ENCODE measurements at regions not wholly inside any gene's neighbourhood (a gene's known extent, or its start where the extent isn't known, plus 50 kb on each side); places are given as distances from the start of the nearest gene placed in this dataset.

GRCh38 chr11:129266536-129266935 lies 74.4 kb upstream of the ARHGAP32 start:
- no peak for DNase-seq (ENCODE audit: low read depth)

DNA sequence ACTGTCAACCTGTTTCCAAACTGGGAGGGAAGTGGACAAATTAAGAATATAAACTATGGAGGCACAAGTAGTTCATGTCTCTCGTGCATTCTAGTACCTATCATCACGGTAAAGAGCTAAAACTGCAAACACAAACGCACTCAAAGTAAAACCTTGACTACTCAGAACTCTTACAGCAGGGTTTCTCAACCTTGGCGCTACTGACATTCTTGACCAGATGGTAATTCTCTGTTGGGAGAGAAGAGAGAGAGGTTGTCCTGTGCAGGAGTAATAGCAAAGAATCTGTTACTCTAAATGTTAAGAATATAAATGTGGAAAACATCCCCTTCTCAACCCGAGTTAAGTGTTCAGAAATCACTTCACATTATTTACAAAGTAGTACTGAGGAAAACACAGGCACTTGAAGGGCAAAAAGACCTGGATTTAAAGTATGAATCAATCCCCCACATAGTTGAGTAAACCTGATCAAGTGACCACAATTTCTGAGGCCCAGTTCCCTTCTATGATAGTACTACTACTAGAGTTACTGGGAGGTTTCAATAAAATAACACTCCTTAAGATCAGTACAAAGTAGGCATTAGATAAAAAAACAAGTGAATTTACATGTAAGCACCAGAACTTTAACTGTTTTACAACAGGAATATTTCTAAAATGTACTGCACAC lies 73.1 kb upstream of the ARHGAP32 start:
- DNase-seq (ENCODE audit: low read depth): no peak

DNA sequence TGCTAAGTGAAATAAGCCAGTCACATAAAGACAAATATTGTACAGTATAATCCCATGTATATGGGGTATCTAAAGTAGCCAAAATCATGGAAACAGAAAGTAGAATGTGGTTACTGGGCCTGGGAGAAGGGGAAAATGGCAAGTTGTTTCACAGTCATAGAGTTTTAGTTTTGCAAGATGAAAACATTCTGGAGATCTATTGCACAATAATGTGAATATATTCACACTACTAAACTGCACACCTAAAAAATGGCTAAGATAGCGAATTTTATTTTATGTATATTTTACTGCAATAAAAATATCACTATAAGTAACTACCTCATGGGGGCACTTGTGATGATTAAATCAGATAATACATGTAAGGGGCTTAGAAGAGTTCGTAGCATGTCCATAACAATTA lies 72.0 kb upstream of the ARHGAP32 start:
- no peak for DNase-seq (ENCODE audit: low read depth)

DNA sequence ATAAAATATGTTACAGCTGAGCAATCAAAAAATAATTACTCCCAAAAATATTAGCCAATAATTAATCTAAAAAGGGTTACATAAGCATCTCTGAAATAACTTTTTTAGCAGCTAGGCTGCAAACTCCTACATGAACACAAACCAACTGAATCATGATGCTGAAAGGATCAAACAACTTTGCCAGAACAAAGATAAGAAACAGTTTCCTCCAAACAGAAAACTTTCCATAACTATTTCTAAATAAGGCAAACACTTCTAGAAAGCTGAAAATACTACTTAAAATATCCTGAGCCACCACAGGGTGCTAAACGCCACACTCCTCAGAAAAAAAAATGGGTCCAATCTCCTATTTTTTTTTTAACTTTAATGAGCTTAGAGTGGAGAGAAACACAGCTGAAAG lies 68.6 kb upstream of the ARHGAP32 start:
- no peak for DNase-seq (ENCODE audit: low read depth)

- no peak for DNase-seq (ENCODE audit: low read depth)
These were observed 67.8 kb upstream of the ARHGAP32 start for GRCh38 chr11:129259931-129260348.

DNA sequence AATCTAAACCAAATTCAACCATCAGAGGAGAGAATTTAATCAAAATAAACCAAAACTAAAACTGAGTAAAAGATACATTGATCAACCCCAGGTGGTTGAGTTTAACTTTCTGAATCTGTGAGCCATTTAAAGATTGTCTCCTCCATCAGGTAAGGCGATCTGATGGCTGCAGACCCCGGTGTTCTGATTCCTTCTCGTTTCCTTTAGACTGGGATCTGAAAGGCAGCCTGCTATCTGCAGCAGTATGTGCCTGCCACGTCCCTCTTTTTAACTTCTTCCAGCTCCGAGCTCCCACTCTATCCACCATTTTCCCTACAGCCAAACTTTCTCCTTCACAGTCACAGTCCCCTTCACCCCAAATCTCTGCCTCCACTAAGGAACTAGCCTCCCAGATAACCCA lies 66.1 kb upstream of the ARHGAP32 start:
- no peak for DNase-seq (ENCODE audit: low read depth)

DNA sequence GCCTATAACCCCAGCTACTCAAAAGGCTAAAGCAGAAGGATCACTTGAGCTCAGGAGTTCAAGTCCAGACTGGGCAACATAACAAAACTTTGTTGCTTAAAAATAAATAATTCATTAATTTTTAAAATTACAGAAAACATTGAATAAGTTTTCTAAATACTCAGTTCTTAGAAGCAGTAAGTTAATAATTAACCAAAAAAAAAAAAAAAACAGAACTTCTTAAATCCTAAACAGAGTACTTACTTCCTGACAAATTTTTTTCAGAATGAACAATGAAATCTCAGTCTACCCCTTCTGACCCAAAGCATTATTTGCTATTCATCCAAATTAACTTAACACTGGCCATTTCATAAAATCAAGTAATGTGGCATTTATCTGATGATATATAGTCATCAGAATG lies 65.4 kb upstream of the ARHGAP32 start:
- DNase-seq (ENCODE audit: low read depth): no peak

- no peak for DNase-seq (ENCODE audit: low read depth)
These were observed 60.5 kb upstream of the ARHGAP32 start for GRCh38 chr11:129252621-129253020.

DNA sequence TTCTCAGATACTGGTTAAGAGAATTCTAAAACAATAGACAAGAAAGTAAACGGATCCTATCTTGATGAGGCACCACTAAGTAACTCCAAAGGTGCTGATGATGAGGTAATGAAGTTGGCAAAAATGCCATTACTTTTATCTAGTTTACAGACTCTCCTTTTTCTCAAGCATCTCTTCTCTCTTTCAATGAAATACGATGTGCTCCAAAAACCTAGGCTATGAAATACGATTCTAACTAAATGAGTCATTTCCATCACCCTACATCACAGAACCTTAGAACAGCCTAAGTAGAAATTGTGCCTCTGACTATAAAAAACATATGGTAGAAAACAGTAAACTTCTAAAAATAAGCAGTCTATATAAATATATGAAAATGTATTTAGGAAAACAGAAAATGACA lies 58.9 kb upstream of the ARHGAP32 start:
- no peak for DNase-seq (ENCODE audit: low read depth)

- DNase-seq (ENCODE audit: low read depth): no peak
These were observed 57.8 kb upstream of the ARHGAP32 start for GRCh38 chr11:129249923-129250322.

DNA sequence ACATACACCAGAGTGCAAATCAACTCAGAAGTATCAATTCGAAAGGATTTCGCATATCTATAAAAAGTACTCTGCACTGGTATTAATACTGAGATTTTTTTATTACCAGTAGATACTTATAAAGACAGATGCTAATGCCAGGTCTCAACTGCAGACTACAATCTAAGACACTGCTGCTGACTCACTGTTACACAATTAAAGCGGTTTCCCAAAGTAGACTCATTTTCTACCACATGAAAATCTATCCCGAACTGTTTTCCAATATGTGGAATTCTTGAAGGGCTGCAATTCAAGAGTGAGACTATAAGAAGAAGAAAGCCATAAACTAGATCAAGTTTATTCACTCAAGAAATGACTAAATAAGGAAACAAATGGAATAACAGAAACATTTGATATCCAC lies 57.2 kb upstream of the ARHGAP32 start:
- no peak for DNase-seq (ENCODE audit: low read depth)

DNA sequence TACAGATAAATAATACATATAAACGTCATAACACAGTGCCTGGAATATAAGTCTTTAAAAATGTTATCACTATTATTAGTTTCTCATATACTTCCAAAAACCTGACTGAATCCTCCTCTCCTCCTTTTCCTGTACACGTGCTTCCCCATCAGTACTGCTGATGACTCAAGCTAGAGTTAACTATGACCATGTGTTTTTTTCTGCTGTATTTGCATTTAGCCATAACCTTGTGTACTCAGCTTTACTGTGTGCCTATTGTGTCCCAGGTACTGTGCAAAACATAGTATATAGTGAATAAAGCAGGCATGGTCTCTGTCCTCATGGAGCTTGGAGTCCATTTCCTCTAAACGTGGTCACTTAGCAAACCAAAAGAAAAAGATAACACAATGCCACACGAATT lies 56.5 kb upstream of the ARHGAP32 start:
- no peak for DNase-seq (ENCODE audit: low read depth)

GRCh38 chr11:129247135-129247534 lies 55.0 kb upstream of the ARHGAP32 start:
- no peak for DNase-seq (ENCODE audit: low read depth)

DNA sequence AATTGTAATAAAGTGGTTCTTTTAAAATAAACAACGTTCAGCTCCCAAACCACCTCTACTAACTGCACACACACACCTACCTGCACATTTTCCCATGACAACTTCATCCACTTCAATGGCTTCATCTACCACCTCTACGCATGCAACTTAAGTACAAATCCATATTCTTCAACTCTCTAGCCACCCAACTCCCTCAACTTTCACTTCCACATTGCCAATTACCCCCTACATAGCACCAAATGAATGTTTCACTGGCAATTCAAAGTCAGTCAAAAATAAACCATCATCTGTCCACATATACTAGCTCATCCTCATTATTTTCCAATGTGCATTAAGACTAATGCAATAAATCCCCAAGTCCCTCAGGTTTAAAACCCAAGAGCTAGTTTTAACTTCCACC lies 50.7 kb upstream of the ARHGAP32 start:
- DNase-seq (ENCODE audit: low read depth): no peak

Measured in stimulated activated CD8-positive, alpha-beta memory T cell treated with anti-CD3 and anti-CD28 coated beads, Interleukin-4, amount 100 ng/mL, for 24 hours (primary cell).